ENCODE measurements at regions not wholly inside any gene's neighbourhood (a gene's known extent, or its start where the extent isn't known, plus 50 kb on each side); places are given as distances from the start of the nearest gene placed in this dataset.

- DNase-seq, result no peak
Observed at GRCh38 chr14:100674897-100675619, 51.6 kb upstream of the DLK1 start.

GRCh38 chr14:100675699-100676684, 50.7 kb upstream of the DLK1 start:
- DNase-seq, result no peak

Data from inflammatory macrophage treated with lipopolysaccharide for 1 hour (primary cell).